Neural progenitor cell (in vitro differentiated cells): ENCODE measurements at regions not wholly inside any gene's neighbourhood (a gene's known extent, or its start where the extent isn't known, plus 50 kb on each side); places are given as distances from the start of the nearest gene placed in this dataset.
A peak's percentile ranks its signal among the peaks of the same experiment; 100 is the strongest.

Experiments used
- DNase-seq: peaks from one replicate; pipeline ENCODE4 v3.0.0-alpha.2; 2016; ENCODE audit warnings: low spot score
- H2AFZ ChIP-seq: fragments of 200-600 bp; sonication (generic); replicated peaks from 2 replicates; pipeline ENCODE4 v1.6.1; 2016; ENCODE audit warnings: antibody characterized with exemption
- H3F3A ChIP-seq: fragments of 200-600 bp; sonication (generic); 2 replicates; pipeline ENCODE4 v1.6.1; 2016; ENCODE audit warnings: antibody characterized with exemption, low read depth
- H3K27ac ChIP-seq: fragments of 200-600 bp; sonication (generic); 2 replicates; pipeline ENCODE4 v1.5.1; 2016; ENCODE audit warnings: mild to moderate bottlenecking
- H3K27me3 ChIP-seq: fragments of 200-600 bp; sonication (generic); 2 replicates; pipeline ENCODE4 v1.6.1; 2016; ENCODE audit warnings: mild to moderate bottlenecking, moderate library complexity
- H3K36me3 ChIP-seq: fragments of 200-600 bp; sonication (generic); 2 replicates; pipeline ENCODE4 v1.5.1; 2016
- H3K4me1 ChIP-seq: fragments of 200-600 bp; sonication (generic); 2 replicates; pipeline ENCODE4 v1.6.1; 2016; ENCODE audit warnings: mixed run types
- H3K4me2 ChIP-seq: fragments of 200-600 bp; sonication (generic); 2 replicates; pipeline ENCODE4 v1.6.1; 2016
- H3K4me3 ChIP-seq: fragments of 200-600 bp; sonication (generic); 2 replicates; pipeline ENCODE4 v1.5.1; 2016
- H3K79me2 ChIP-seq: fragments of 200-600 bp; sonication (generic); 2 replicates; pipeline ENCODE4 v1.6.1; 2016; ENCODE audit warnings: low read depth
- H3K9ac ChIP-seq: fragments of 200-600 bp; sonication (generic); 2 replicates; pipeline ENCODE4 v1.6.1; 2016
- H3K9me3 ChIP-seq: fragments of 200-600 bp; sonication (generic); 2 replicates; pipeline ENCODE4 v1.5.1; 2016; ENCODE audit warnings: low read depth
- H4K20me1 ChIP-seq: fragments of 200-600 bp; sonication (generic); 2 replicates; pipeline ENCODE4 v1.6.1; 2016; ENCODE audit warnings: low read depth
- H3K27ac Mint-ChIP-seq: 3 replicates; pipeline ENCODE4 v1.8.0; 2021; ENCODE audit warnings: mixed read lengths
- H3K27me3 Mint-ChIP-seq: 2 replicates; pipeline ENCODE4 v1.8.0; 2022; ENCODE audit warnings: low read depth, mild to moderate bottlenecking, inconsistent platforms, moderate library complexity, mixed read lengths; ENCODE audit not compliant: insufficient read depth
- H3K36me3 Mint-ChIP-seq: 3 replicates; pipeline ENCODE4 v1.8.0; 2021; ENCODE audit warnings: mixed read lengths
- H3K4me1 Mint-ChIP-seq: 3 replicates; pipeline ENCODE4 v1.8.0; 2021; ENCODE audit warnings: mixed read lengths
- H3K4me3 Mint-ChIP-seq: 3 replicates; pipeline ENCODE4 v1.8.0; 2021; ENCODE audit warnings: mild to moderate bottlenecking, moderate library complexity, mixed read lengths
- H3K9me3 Mint-ChIP-seq: 3 replicates; pipeline ENCODE4 v1.8.0; 2020; ENCODE audit warnings: mixed read lengths
- CTCF ChIP-seq: fragments of 200-600 bp; sonication (generic); IDR thresholded peaks from 2 replicates; pipeline ENCODE4 v1.5.1; 2017; ENCODE audit warnings: antibody characterized with exemption, mild to moderate bottlenecking
- EZH2 ChIP-seq: fragments of 200-600 bp; sonication (generic); IDR thresholded peaks from 2 replicates; pipeline ENCODE4 v1.6.1; 2017; ENCODE audit warnings: antibody characterized with exemption, mild to moderate bottlenecking, moderate library complexity
- EZH2phosphoT487 ChIP-seq: fragments of 200-600 bp; sonication (generic); IDR thresholded peaks from 2 replicates; pipeline ENCODE4 v1.6.1; 2017; ENCODE audit warnings: antibody characterized with exemption

GRCh38 chr4:41432881-41433280 lies 105.1 kb upstream of the LIMCH1 start:
- H3K79me2 ChIP-seq = no peaks in the 10 kb centered on the region
- peaks cover 14% of the 10 kb centered on the region for H3K9me3 Mint-ChIP-seq
- peaks cover 27% of the 10 kb centered on the region for H3F3A ChIP-seq
- H3K36me3 Mint-ChIP-seq = no peaks in the 10 kb centered on the region
- H3K9ac ChIP-seq = no peak overlapping the region
- H4K20me1 ChIP-seq = no peaks in the 10 kb centered on the region
- peaks cover 4% of the 10 kb centered on the region for H3K27me3 Mint-ChIP-seq
- no peak for TF ChIP-seq EZH2phosphoT487
- TF ChIP-seq CTCF = no peak
- peak overlapping the region; percentile 26 for H2AFZ ChIP-seq
- DNase-seq = peak; percentile 71
- peak overlapping the region; percentile 42 for H3K4me2 ChIP-seq
- H3K27ac Mint-ChIP-seq = peak overlapping the region; percentile 98
- H3K9me3 ChIP-seq = no peaks in the 10 kb centered on the region
- peak overlapping the region; percentile 61 for H3K4me3 Mint-ChIP-seq
- H3K27me3 ChIP-seq = no peaks in the 10 kb centered on the region
- H3K36me3 ChIP-seq = no peaks in the 10 kb centered on the region
- peak overlapping the region; percentile 85 for H3K27ac ChIP-seq
- peaks cover 65% of the 10 kb centered on the region for H3K4me1 ChIP-seq
- peaks cover 56% of the 10 kb centered on the region for H3K4me1 Mint-ChIP-seq
- H3K4me3 ChIP-seq = no peak overlapping the region

- peaks cover 60% of the 10 kb centered on the region for H3K4me1 ChIP-seq
Observed at GRCh38 chr4:41433361-41433760, 104.6 kb upstream of the LIMCH1 start.

GRCh38 chr4:41435510-41435909 lies 102.4 kb upstream of the LIMCH1 start:
- H3K9ac ChIP-seq = no peak overlapping the region
- TF ChIP-seq EZH2phosphoT487 (no peak), EZH2 (no peak), CTCF (no peak)
- no peak overlapping the region for H3K27ac ChIP-seq
- no peak for DNase-seq
- Mint-ChIP-seq H3K27me3 (peaks cover under 1% of the 10 kb centered on the region), H3K27ac (peak overlapping the region; percentile 62), H3K36me3 (no peaks in the 10 kb centered on the region), H3K4me3 (no peak overlapping the region), H3K4me1 (peaks cover 52% of the 10 kb centered on the region), H3K9me3 (peaks cover 9% of the 10 kb centered on the region)
- no peaks in the 10 kb centered on the region for H4K20me1 ChIP-seq
- H3K79me2 ChIP-seq = no peaks in the 10 kb centered on the region
- H3K9me3 ChIP-seq = no peaks in the 10 kb centered on the region
- no peak overlapping the region for H3K4me2 ChIP-seq
- H3F3A ChIP-seq = peaks cover 16% of the 10 kb centered on the region
- H2AFZ ChIP-seq = no peak overlapping the region
- no peak overlapping the region for H3K4me3 ChIP-seq
- no peaks in the 10 kb centered on the region for H3K27me3 ChIP-seq
- peaks cover 50% of the 10 kb centered on the region for H3K4me1 ChIP-seq
- H3K36me3 ChIP-seq = no peaks in the 10 kb centered on the region

More at GRCh38 chr4:41433361-41433760, 104.6 kb upstream of the LIMCH1 start:
- H3K27ac ChIP-seq = peak overlapping the region; percentile 85
- H3K9me3 Mint-ChIP-seq = peaks cover 14% of the 10 kb centered on the region
- no peaks in the 10 kb centered on the region for H3K79me2 ChIP-seq
- H3K27me3 Mint-ChIP-seq = peaks cover 4% of the 10 kb centered on the region
- no peak for TF ChIP-seq EZH2
- no peak for TF ChIP-seq EZH2phosphoT487
- no peak for TF ChIP-seq CTCF
- DNase-seq = no peak
- peaks cover 53% of the 10 kb centered on the region for H3K4me1 Mint-ChIP-seq
- H3K4me3 ChIP-seq = no peak overlapping the region
- no peaks in the 10 kb centered on the region for H3K36me3 Mint-ChIP-seq
- no peak overlapping the region for H3K9ac ChIP-seq
- no peaks in the 10 kb centered on the region for H3K36me3 ChIP-seq
- peaks cover 27% of the 10 kb centered on the region for H3F3A ChIP-seq
- no peaks in the 10 kb centered on the region for H3K9me3 ChIP-seq
- peak overlapping the region; percentile 42 for H3K4me2 ChIP-seq
- no peaks in the 10 kb centered on the region for H3K27me3 ChIP-seq
- H3K27ac Mint-ChIP-seq = peak overlapping the region; percentile 98
- peak overlapping the region; percentile 26 for H2AFZ ChIP-seq
- no peak overlapping the region for H3K4me3 Mint-ChIP-seq
- H4K20me1 ChIP-seq = no peaks in the 10 kb centered on the region
